ENCODE measurements at regions not wholly inside any gene's neighbourhood (a gene's known extent, or its start where the extent isn't known, plus 50 kb on each side); places are given as distances from the start of the nearest gene placed in this dataset.

- H3K27me3 Mint-ChIP-seq (ENCODE audit: low read depth), result no peaks in the 10 kb centered on the region
- H3K4me1 Mint-ChIP-seq (ENCODE audit: low read depth), result no peaks in the 10 kb centered on the region
- H3K9me3 Mint-ChIP-seq, result peaks cover 6 to 11% of the 10 kb centered on the region in 2 donors
- H3K27ac Mint-ChIP-seq, result no peak overlapping the region
- H3K4me3 Mint-ChIP-seq, result no peak overlapping the region
- ATAC-seq (replicated peaks in 1 of 2), result no peak
- H3K36me3 Mint-ChIP-seq (ENCODE audit: insufficient read depth in 2 of 2), result no peaks in the 10 kb centered on the region
- DNase-seq, result no peak
These were observed 214.3 kb upstream of the NXPH2 start for GRCh38 chr2:138994502-138994901.

DNA sequence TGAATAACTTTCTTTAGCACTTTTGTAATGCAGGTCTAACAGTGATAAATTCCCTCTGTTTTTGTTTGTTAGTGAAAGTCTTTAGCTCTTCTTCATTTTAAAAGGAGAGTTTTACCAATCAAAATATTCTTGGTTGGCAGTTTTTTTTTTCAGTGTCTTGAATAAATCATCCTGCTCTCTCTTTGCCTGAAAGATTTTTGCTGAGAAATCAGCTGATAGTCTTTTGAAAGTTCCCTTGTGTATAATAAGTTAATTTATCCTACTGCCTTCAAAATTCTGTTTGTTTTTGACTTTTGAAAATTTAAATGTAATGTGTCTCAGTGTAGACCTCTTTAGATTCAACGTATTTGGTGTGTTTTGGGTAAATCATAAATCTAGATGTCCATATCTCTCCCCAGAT lies 205.7 kb upstream of the NXPH2 start:
- no peak overlapping the region for H3K4me3 Mint-ChIP-seq

DNA sequence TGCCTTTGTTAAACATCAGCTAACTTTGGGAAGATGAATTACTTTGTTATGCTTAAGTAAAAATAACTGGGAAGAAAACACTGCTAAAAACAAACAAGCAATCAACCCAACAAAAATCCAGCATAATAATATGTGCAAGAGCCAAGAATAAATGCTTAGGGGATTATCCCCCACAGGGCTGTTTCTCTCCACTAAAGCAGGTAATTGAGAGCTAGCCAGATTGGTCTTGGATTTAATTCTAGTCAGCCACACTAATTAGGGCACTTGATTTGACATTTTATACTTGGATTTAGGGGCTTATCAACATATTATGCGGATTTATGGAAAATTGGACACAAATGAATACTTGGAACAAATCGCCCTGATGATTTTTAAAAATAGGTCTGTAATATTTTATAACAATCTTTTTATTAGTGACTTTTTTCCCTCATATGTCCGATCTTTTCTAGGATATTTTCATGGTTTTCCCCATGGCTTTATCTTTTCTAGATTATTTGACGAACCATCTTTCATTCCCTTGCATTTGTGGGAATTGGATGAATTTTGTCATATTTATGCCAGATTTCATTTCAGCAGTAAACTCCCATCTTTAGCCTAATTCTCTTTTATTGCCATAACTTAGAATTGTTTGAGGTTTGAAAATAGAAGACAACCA lies 199.1 kb upstream of the NXPH2 start:
- Mint-ChIP-seq H3K36me3 (ENCODE audit: insufficient read depth in 2 of 2) (no peaks in the 10 kb centered on the region), H3K4me1 (ENCODE audit: low read depth) (no peaks in the 10 kb centered on the region), H3K27ac (no peak overlapping the region), H3K4me3 (no peak overlapping the region), H3K9me3 (peaks cover 2 to 6% of the 10 kb centered on the region in 2 donors), H3K27me3 (ENCODE audit: low read depth) (no peaks in the 10 kb centered on the region)
- no peak for ATAC-seq (replicated peaks in 1 of 2)
- no peak for DNase-seq

More for the DNA sequence above, 205.7 kb upstream of the NXPH2 start:
- Mint-ChIP-seq H3K4me1 (ENCODE audit: low read depth) (no peaks in the 10 kb centered on the region), H3K36me3 (ENCODE audit: insufficient read depth in 2 of 2) (peaks cover 0 to 3% of the 10 kb centered on the region in 2 donors), H3K27me3 (ENCODE audit: low read depth) (no peaks in the 10 kb centered on the region), H3K9me3 (peaks cover 9 to 14% of the 10 kb centered on the region in 2 donors), H3K27ac (no peak overlapping the region)
- DNase-seq, result no peak
- ATAC-seq (replicated peaks in 1 of 2), result no peak

GRCh38 chr2:138974651-138975050 lies 194.5 kb upstream of the NXPH2 start:
- DNase-seq (no peak), ATAC-seq (replicated peaks in 1 of 2) (no peak)
- H3K4me1 Mint-ChIP-seq (ENCODE audit: low read depth), result no peaks in the 10 kb centered on the region
- H3K9me3 Mint-ChIP-seq, result peaks cover 2 to 6% of the 10 kb centered on the region in 2 donors
- H3K27me3 Mint-ChIP-seq (ENCODE audit: low read depth), result no peaks in the 10 kb centered on the region
- H3K27ac Mint-ChIP-seq, result no peak overlapping the region
- no peak overlapping the region for H3K4me3 Mint-ChIP-seq
- no peaks in the 10 kb centered on the region for H3K36me3 Mint-ChIP-seq (ENCODE audit: insufficient read depth in 2 of 2)

DNA sequence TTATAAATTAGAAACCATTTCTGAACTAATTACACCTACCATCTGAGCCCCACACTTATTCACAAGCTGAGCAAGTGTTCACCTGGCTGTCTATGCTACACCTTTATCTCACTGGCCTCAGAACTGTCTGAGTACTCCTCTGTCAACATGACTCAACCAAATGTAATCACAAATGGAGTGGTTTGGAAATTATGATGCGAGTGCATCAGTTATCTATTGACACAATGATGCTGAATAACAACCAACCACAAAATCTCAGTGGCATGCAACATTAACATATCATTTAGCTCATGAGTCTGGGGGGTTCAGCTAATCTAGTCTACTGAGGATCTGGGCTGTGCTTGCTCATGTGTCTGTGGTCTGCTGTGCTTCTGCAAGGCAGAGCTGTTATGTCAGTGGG lies 184.2 kb upstream of the NXPH2 start:
- H3K4me1 Mint-ChIP-seq (ENCODE audit: low read depth), result no peaks in the 10 kb centered on the region
- H3K36me3 Mint-ChIP-seq (ENCODE audit: insufficient read depth in 2 of 2), result no peaks in the 10 kb centered on the region
- H3K27me3 Mint-ChIP-seq (ENCODE audit: low read depth), result no peaks in the 10 kb centered on the region
- no peak overlapping the region for H3K4me3 Mint-ChIP-seq
- DNase-seq (no peak), ATAC-seq (replicated peaks in 1 of 2) (no peak)
- peaks cover 3 to 4% of the 10 kb centered on the region in 2 donors for H3K9me3 Mint-ChIP-seq
- H3K27ac Mint-ChIP-seq, result no peak overlapping the region

DNA sequence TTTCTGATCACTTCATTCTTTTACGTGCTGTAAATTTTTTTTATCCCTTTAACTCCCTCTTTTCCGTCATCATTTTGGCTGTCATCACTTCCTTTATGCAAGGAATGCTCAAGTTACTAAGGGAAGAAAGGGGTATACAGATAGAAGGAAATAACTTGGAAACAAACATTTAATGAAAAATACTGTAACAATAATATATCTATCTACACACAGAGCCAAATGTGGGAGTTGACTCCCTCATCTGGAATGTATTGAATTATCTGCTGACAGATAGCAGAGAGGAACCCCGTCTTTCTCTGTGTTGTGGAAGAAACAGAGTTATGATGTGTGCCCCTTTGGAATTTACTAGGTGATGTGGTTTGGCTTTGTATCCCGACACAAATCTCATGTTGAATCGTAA lies 182.5 kb upstream of the NXPH2 start:
- H3K36me3 Mint-ChIP-seq (ENCODE audit: insufficient read depth in 2 of 2), result no peaks in the 10 kb centered on the region
- peaks cover 3 to 7% of the 10 kb centered on the region in 2 donors for H3K9me3 Mint-ChIP-seq
- no peak for DNase-seq
- no peaks in the 10 kb centered on the region for H3K27me3 Mint-ChIP-seq (ENCODE audit: low read depth)
- no peak for ATAC-seq (replicated peaks in 1 of 2)
- no peaks in the 10 kb centered on the region for H3K4me1 Mint-ChIP-seq (ENCODE audit: low read depth)
- H3K27ac Mint-ChIP-seq, result no peak overlapping the region
- H3K4me3 Mint-ChIP-seq, result no peak overlapping the region

DNA sequence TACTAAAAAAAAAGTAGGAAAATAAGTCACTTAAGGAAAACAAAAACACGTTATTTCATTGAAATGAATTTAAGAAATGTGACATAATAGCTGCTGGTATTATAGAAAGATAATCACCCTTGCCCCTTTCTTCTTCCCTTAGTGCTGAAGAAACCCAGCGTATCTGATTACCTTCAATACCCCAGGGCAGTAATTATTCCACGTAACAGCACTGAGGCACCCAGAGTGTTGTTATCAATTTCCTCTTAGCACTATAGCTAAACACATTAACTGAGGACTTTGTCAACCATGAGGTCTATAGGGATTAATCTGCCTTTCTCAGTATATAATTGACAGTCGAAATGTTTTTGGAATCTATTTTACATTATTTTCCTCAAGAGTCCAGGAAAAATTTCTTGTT lies 180.0 kb upstream of the NXPH2 start:
- DNase-seq (no peak), ATAC-seq (replicated peaks in 1 of 2) (no peak)
- H3K4me3 Mint-ChIP-seq, result no peak overlapping the region
- peaks cover 0 to 2% of the 10 kb centered on the region in 2 donors for H3K36me3 Mint-ChIP-seq (ENCODE audit: insufficient read depth in 2 of 2)
- H3K27me3 Mint-ChIP-seq (ENCODE audit: low read depth), result no peaks in the 10 kb centered on the region
- H3K4me1 Mint-ChIP-seq (ENCODE audit: low read depth), result no peaks in the 10 kb centered on the region
- H3K9me3 Mint-ChIP-seq, result peaks cover 2 to 10% of the 10 kb centered on the region in 2 donors
- no peak overlapping the region for H3K27ac Mint-ChIP-seq

DNA sequence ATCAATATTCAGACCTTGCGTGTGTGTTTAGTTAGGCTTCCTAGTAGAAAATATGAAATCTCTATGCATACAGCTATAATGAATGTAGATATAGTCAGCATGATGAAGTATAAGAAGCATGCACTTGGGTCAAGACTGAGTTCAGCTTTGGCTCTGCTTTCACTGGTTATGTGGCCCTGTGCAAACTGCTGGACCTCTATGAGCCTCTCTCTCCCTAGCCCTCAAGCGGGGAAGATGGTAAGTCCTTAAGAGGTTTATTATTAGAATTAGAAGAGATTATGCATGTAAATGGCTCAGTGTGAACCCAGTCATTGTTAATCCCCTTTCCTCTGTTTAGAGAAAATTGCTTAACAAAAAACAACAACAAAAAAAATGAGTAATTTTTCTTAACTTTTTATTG lies 178.8 kb upstream of the NXPH2 start:
- Mint-ChIP-seq H3K27ac (no peak overlapping the region), H3K36me3 (ENCODE audit: insufficient read depth in 2 of 2) (peaks cover 0 to 2% of the 10 kb centered on the region in 2 donors), H3K4me3 (no peak overlapping the region), H3K4me1 (ENCODE audit: low read depth) (no peaks in the 10 kb centered on the region), H3K9me3 (peaks cover 0 to 10% of the 10 kb centered on the region in 2 donors), H3K27me3 (ENCODE audit: low read depth) (no peaks in the 10 kb centered on the region)
- no peak for DNase-seq
- ATAC-seq (replicated peaks in 1 of 2), result no peak

- Mint-ChIP-seq H3K27me3 (ENCODE audit: low read depth) (no peaks in the 10 kb centered on the region), H3K4me3 (no peak overlapping the region), H3K4me1 (ENCODE audit: low read depth) (no peaks in the 10 kb centered on the region), H3K9me3 (peaks cover 3 to 11% of the 10 kb centered on the region in 2 donors), H3K27ac (no peak overlapping the region), H3K36me3 (ENCODE audit: insufficient read depth in 2 of 2) (peaks cover 0 to 2% of the 10 kb centered on the region in 2 donors)
- ATAC-seq (replicated peaks in 1 of 2) (no peak), DNase-seq (no peak)
These were observed 175.9 kb upstream of the NXPH2 start for GRCh38 chr2:138956116-138956515.

GRCh38 chr2:138950486-138950885 lies 170.3 kb upstream of the NXPH2 start:
- ATAC-seq (replicated peaks in 1 of 2) (no peak), DNase-seq (no peak)
- Mint-ChIP-seq H3K4me1 (ENCODE audit: low read depth) (no peaks in the 10 kb centered on the region), H3K9me3 (peaks cover 3 to 13% of the 10 kb centered on the region in 2 donors), H3K27ac (no peak overlapping the region), H3K27me3 (ENCODE audit: low read depth) (no peaks in the 10 kb centered on the region), H3K4me3 (no peak overlapping the region), H3K36me3 (ENCODE audit: insufficient read depth in 2 of 2) (peaks cover 0 to 1% of the 10 kb centered on the region in 2 donors)

GRCh38 chr2:138949517-138949916 lies 169.3 kb upstream of the NXPH2 start:
- no peak overlapping the region for H3K4me3 Mint-ChIP-seq

GRCh38 chr2:138948070-138948539 lies 167.9 kb upstream of the NXPH2 start:
- Mint-ChIP-seq H3K27me3 (ENCODE audit: low read depth) (no peaks in the 10 kb centered on the region), H3K4me1 (ENCODE audit: low read depth) (no peaks in the 10 kb centered on the region), H3K9me3 (peaks cover 3 to 10% of the 10 kb centered on the region in 2 donors), H3K36me3 (ENCODE audit: insufficient read depth in 2 of 2) (no peaks in the 10 kb centered on the region), H3K4me3 (no peak overlapping the region), H3K27ac (no peak overlapping the region)
- no peak for ATAC-seq (replicated peaks in 1 of 2)
- DNase-seq, result no peak

More at GRCh38 chr2:138949517-138949916, 169.3 kb upstream of the NXPH2 start:
- Mint-ChIP-seq H3K36me3 (ENCODE audit: insufficient read depth in 2 of 2) (no peaks in the 10 kb centered on the region), H3K9me3 (peaks cover 3 to 10% of the 10 kb centered on the region in 2 donors), H3K27me3 (ENCODE audit: low read depth) (no peaks in the 10 kb centered on the region), H3K27ac (no peak overlapping the region), H3K4me1 (ENCODE audit: low read depth) (no peaks in the 10 kb centered on the region)
- ATAC-seq (replicated peaks in 1 of 2) (no peak), DNase-seq (no peak)

- ATAC-seq (replicated peaks in 1 of 2) (no peak), DNase-seq (no peak)
- H3K27ac Mint-ChIP-seq, result no peak overlapping the region
- no peaks in the 10 kb centered on the region for H3K27me3 Mint-ChIP-seq (ENCODE audit: low read depth)
- H3K36me3 Mint-ChIP-seq (ENCODE audit: insufficient read depth in 2 of 2), result peaks cover 0 to 2% of the 10 kb centered on the region in 2 donors
- H3K4me1 Mint-ChIP-seq (ENCODE audit: low read depth), result no peaks in the 10 kb centered on the region
- H3K9me3 Mint-ChIP-seq, result peaks cover 4 to 7% of the 10 kb centered on the region in 2 donors
- H3K4me3 Mint-ChIP-seq, result no peak overlapping the region
These were observed 163.3 kb upstream of the NXPH2 start for GRCh38 chr2:138943470-138943869.

GRCh38 chr2:138942466-138942865 lies 162.3 kb upstream of the NXPH2 start:
- Mint-ChIP-seq H3K36me3 (ENCODE audit: insufficient read depth in 2 of 2) (peaks cover 0 to 2% of the 10 kb centered on the region in 2 donors), H3K4me3 (no peak overlapping the region), H3K27ac (no peak overlapping the region), H3K4me1 (ENCODE audit: low read depth) (no peaks in the 10 kb centered on the region), H3K27me3 (ENCODE audit: low read depth) (no peaks in the 10 kb centered on the region), H3K9me3 (peaks cover 4 to 9% of the 10 kb centered on the region in 2 donors)
- ATAC-seq (replicated peaks in 1 of 2), result no peak
- no peak for DNase-seq
